Gastroesophageal sphincter (tissue), 4 donors: ENCODE measurements at regions not wholly inside any gene's neighbourhood (a gene's known extent, or its start where the extent isn't known, plus 50 kb on each side); places are given as distances from the start of the nearest gene placed in this dataset.

Source experiments
- ATAC-seq: fragments of 150-250 bp; one replicate; pipeline ENCODE4 v1.9.1; 2016; ENCODE audit warnings: mild to moderate bottlenecking, moderate library complexity
- H3K27ac ChIP-seq, 4 donors: fragments of 200-600 bp; sonication (generic) in 3 of 4; 1 replicate in 3 of 4; 2 replicates in 1 of 4; pipeline ENCODE4 v1.5.1; 2016 to 2019
- H3K27me3 ChIP-seq: fragments of 200-600 bp; sonication (generic); one replicate; pipeline ENCODE4 v1.5.1; 2019
- H3K36me3 ChIP-seq, 2 donors: fragments of 200-600 bp; sonication (generic); one replicate each; pipeline ENCODE4 v1.5.1; 2019; ENCODE audit warnings: control low read depth in 1 of 2
- H3K4me1 ChIP-seq, 3 donors: fragments of 200-600 bp; sonication (generic); 1 replicate in 2 of 3; 2 replicates in 1 of 3; pipeline ENCODE4 v1.5.1; 2016 to 2019; ENCODE audit warnings: control low read depth in 2 of 3
- H3K4me3 ChIP-seq, 2 donors: fragments of 200-600 bp; sonication (generic); one replicate each; pipeline ENCODE4 v1.5.1; 2019; ENCODE audit warnings: mild to moderate bottlenecking in 1 of 2, moderate library complexity in 1 of 2
- H3K9me3 ChIP-seq, 3 donors: fragments of 200-600 bp; sonication (generic); one replicate each; pipeline ENCODE4 v1.5.1; 2017 to 2019; ENCODE audit warnings: control low read depth in 2 of 3
- CTCF ChIP-seq, 4 experiments: fragments of 200-600 bp in 2 of 4; fragments of 450-650 bp in 2 of 4; sonication (generic) in 1 of 4; IDR thresholded peaks; one replicate each; pipeline ENCODE4 v1.5.1; 2017 to 2019; ENCODE audit warnings: antibody characterized with exemption in 4 of 4, mild to moderate bottlenecking in 2 of 4, moderate library complexity in 2 of 4
- EP300 ChIP-seq: sonication (generic); formaldehyde crosslinking; IDR thresholded peaks from one replicate; pipeline ENCODE4 v1.6.1; 2017; ENCODE audit warnings: antibody characterized with exemption, mild to moderate bottlenecking
- POLR2A ChIP-seq, 2 donors: fragments of 450-650 bp; IDR thresholded peaks; one replicate each; pipeline ENCODE4 v1.6.1; 2017; ENCODE audit warnings: antibody characterized with exemption in 2 of 2, mild to moderate bottlenecking in 2 of 2, moderate library complexity in 1 of 2
- POLR2AphosphoS5 ChIP-seq: sonication (generic); formaldehyde crosslinking; IDR thresholded peaks from one replicate; pipeline ENCODE4 v1.6.1; 2017; ENCODE audit warnings: antibody characterized with exemption
- WGBS, 2 donors: methylation state at CpG; one replicate each; pipeline ENCODE4 v1.1.5; 2018; ENCODE audit warnings: low coverage in 1 of 2; 5-methylcytosine and 5-hydroxymethylcytosine counted together

GRCh38 chr1:177593105-177593504 is 376.8 kb downstream of the SEC16B start:
- TF ChIP-seq EP300 (no peak), POLR2A (IDR thresholded peaks at IDR 0.05) (no peak), CTCF (IDR thresholded peaks at IDR 0.05) (no peak), POLR2AphosphoS5 (no peak)
- Histone ChIP-seq H3K9me3 (no peaks in the 10 kb centered on the region), H3K4me3 (no peak overlapping the region), H3K27me3 (no peaks in the 10 kb centered on the region), H3K36me3 (no peaks in the 10 kb centered on the region), H3K4me1 (no peaks in the 10 kb centered on the region), H3K27ac (no peak overlapping the region)
- WGBS, 2 donors = 74 to 76% methylated on average over 3 of the region's 3 CpGs
- ATAC-seq = no peak

- no peak for ATAC-seq
- Histone ChIP-seq H3K36me3 (no peaks in the 10 kb centered on the region), H3K4me3 (no peak overlapping the region), H3K27ac (no peak overlapping the region), H3K27me3 (no peaks in the 10 kb centered on the region), H3K9me3 (no peaks in the 10 kb centered on the region), H3K4me1 (no peaks in the 10 kb centered on the region)
- 51 to 57% methylated on average over 4 of the region's 4 CpGs for WGBS, 2 donors
- TF ChIP-seq EP300 (no peak), CTCF (IDR thresholded peaks at IDR 0.05) (no peak), POLR2A (IDR thresholded peaks at IDR 0.05) (no peak), POLR2AphosphoS5 (no peak)
Measured at GRCh38 chr1:177592624-177593023, 377.2 kb downstream of the SEC16B start.

DNA sequence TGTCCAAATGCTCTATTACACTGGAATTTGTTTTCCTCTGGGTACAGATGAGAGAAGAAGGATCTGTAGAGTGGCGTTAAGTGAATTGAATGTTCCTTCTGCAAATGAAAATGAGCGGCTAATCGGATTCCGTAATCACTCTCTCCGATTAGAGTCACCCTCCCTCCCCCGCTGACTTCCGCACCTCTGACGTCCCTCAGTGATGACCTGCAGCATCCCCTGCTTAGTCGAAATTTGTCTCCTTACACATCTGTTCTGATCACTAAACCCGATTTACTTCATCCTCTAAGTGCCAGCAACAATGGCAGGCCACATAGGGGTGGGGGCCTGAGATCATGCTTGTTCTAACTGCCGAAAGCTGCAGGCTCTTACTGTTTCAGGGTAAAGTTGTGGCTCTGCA is 378.7 kb downstream of the SEC16B start:
- no peak for ATAC-seq
- Histone ChIP-seq H3K27ac (no peak overlapping the region), H3K4me1 (no peaks in the 10 kb centered on the region), H3K27me3 (no peaks in the 10 kb centered on the region), H3K9me3 (no peaks in the 10 kb centered on the region), H3K36me3 (no peaks in the 10 kb centered on the region), H3K4me3 (no peak overlapping the region)
- TF ChIP-seq POLR2A (IDR thresholded peaks at IDR 0.05) (no peak), EP300 (no peak), CTCF (IDR thresholded peaks at IDR 0.05) (no peak), POLR2AphosphoS5 (no peak)
- 80 to 84% methylated on average over 1 to 11 of the region's 11 CpGs for WGBS, 2 donors

DNA sequence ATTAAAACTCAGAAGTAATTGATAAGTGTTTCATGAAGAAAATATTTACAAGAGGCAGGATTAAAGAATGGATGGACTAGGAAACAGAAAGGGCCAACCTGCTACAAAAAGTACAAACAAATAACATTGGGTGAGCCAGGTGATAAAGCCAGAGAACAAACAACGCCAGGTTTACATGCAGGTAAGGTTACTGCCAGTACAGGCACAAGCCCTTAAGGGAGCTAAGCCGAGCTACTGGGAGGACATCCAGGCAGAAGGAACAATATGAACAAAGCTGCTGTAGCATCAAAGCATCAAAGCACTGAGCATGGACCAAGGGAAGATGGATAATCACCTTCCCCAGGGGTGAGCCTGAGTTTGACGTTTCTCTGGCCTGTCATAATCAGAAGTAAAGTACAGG is 380.7 kb downstream of the SEC16B start:
- H3K4me3 ChIP-seq = no peak overlapping the region
- no peaks in the 10 kb centered on the region for H3K36me3 ChIP-seq
- TF ChIP-seq POLR2AphosphoS5 (no peak), POLR2A (IDR thresholded peaks at IDR 0.05) (no peak), CTCF (IDR thresholded peaks at IDR 0.05) (no peak), EP300 (no peak)
- H3K9me3 ChIP-seq = no peaks in the 10 kb centered on the region
- H3K4me1 ChIP-seq = no peaks in the 10 kb centered on the region
- no peak for ATAC-seq
- H3K27ac ChIP-seq = no peak overlapping the region
- 43 to 77% methylated on average over 3 of the region's 3 CpGs for WGBS, 2 donors
- no peaks in the 10 kb centered on the region for H3K27me3 ChIP-seq

GRCh38 chr1:177586429-177586828 is 383.4 kb downstream of the SEC16B start:
- no peak for ATAC-seq
- no peaks in the 10 kb centered on the region for H3K27me3 ChIP-seq
- no peak overlapping the region for H3K27ac ChIP-seq
- TF ChIP-seq EP300 (no peak), POLR2A (IDR thresholded peaks at IDR 0.05) (no peak), CTCF (IDR thresholded peaks at IDR 0.05) (no peak), POLR2AphosphoS5 (no peak)
- no peaks in the 10 kb centered on the region for H3K36me3 ChIP-seq
- no peak overlapping the region for H3K4me3 ChIP-seq
- no peaks in the 10 kb centered on the region for H3K9me3 ChIP-seq
- H3K4me1 ChIP-seq = no peaks in the 10 kb centered on the region
- WGBS, 2 donors = 38 to 40% methylated on average over 1 of the region's 1 CpG
